ENCODE measurements at regions not wholly inside any gene's neighbourhood (a gene's known extent, or its start where the extent isn't known, plus 50 kb on each side); places are given as distances from the start of the nearest gene placed in this dataset.

DNA sequence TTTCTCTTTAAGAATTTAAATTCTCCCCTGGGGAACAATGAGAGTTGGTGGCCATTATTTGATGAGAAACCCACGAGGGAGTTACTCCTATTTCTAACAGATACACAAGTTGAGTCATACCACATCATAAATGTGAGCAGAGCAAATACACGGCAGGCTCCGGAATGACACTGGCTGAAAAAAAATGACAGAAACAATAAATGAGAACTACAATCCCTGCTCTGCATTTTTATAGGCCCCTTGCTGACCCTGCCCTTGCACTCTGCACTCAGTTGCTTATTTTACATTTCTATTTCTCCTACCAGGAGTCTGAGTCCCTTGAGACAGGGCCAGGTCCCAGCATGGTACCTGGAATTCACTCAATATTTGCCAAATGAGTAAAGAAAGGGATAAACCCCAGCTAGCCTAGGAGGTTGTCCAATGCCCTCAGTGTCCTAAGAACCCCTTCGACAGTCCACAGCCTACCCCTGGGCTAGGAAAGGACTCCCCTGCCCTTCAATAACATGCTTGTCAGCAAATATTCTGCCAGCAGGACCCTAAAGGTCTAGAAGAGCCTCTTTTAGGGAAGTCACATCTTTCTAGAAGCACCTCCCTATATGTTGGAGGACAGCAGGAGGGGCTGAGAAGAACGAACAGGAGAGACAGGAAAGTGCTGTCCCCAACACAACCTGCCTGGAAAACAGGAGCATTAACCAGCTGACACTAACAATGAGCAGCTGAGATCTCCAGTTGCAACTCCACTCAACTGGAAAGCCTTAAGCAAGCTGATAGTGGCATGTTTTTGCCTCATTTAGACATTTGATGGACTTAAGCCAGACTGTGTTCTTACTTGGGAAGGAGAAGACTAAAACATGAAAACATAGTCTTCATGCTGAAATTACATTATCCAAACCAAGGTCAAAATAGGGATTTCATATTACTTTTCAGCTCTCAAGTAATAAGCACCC lies 191.2 kb downstream of the ACTL7B start:
- TF ChIP-seq POLR2A (IDR thresholded peaks at IDR 0.05): no peak
- TF ChIP-seq, protein P1, sequence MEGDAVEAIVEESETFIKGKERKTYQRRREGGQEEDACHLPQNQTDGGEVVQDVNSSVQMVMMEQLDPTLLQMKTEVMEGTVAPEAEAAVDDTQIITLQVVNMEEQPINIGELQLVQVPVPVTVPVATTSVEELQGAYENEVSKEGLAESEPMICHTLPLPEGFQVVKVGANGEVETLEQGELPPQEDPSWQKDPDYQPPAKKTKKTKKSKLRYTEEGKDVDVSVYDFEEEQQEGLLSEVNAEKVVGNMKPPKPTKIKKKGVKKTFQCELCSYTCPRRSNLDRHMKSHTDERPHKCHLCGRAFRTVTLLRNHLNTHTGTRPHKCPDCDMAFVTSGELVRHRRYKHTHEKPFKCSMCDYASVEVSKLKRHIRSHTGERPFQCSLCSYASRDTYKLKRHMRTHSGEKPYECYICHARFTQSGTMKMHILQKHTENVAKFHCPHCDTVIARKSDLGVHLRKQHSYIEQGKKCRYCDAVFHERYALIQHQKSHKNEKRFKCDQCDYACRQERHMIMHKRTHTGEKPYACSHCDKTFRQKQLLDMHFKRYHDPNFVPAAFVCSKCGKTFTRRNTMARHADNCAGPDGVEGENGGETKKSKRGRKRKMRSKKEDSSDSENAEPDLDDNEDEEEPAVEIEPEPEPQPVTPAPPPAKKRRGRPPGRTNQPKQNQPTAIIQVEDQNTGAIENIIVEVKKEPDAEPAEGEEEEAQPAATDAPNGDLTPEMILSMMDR (IDR thresholded peaks at IDR 0.05): no peak

All from adrenal gland (tissue), 5 donors.